Neural progenitor cell (in vitro differentiated cells): ENCODE measurements at regions not wholly inside any gene's neighbourhood (a gene's known extent, or its start where the extent isn't known, plus 50 kb on each side); places are given as distances from the start of the nearest gene placed in this dataset.

Experiments used
- DNase-seq: peaks from one replicate; pipeline ENCODE4 v3.0.0-alpha.2; 2016; ENCODE audit warnings: low spot score
- H2AFZ ChIP-seq: fragments of 200-600 bp; sonication (generic); replicated peaks from 2 replicates; pipeline ENCODE4 v1.6.1; 2016; ENCODE audit warnings: antibody characterized with exemption
- H3F3A ChIP-seq: fragments of 200-600 bp; sonication (generic); 2 replicates; pipeline ENCODE4 v1.6.1; 2016; ENCODE audit warnings: antibody characterized with exemption, low read depth
- H3K27ac ChIP-seq: fragments of 200-600 bp; sonication (generic); 2 replicates; pipeline ENCODE4 v1.5.1; 2016; ENCODE audit warnings: mild to moderate bottlenecking
- H3K27me3 ChIP-seq: fragments of 200-600 bp; sonication (generic); 2 replicates; pipeline ENCODE4 v1.6.1; 2016; ENCODE audit warnings: mild to moderate bottlenecking, moderate library complexity
- H3K36me3 ChIP-seq: fragments of 200-600 bp; sonication (generic); 2 replicates; pipeline ENCODE4 v1.5.1; 2016
- H3K4me1 ChIP-seq: fragments of 200-600 bp; sonication (generic); 2 replicates; pipeline ENCODE4 v1.6.1; 2016; ENCODE audit warnings: mixed run types
- H3K4me2 ChIP-seq: fragments of 200-600 bp; sonication (generic); 2 replicates; pipeline ENCODE4 v1.6.1; 2016
- H3K4me3 ChIP-seq: fragments of 200-600 bp; sonication (generic); 2 replicates; pipeline ENCODE4 v1.5.1; 2016
- H3K79me2 ChIP-seq: fragments of 200-600 bp; sonication (generic); 2 replicates; pipeline ENCODE4 v1.6.1; 2016; ENCODE audit warnings: low read depth
- H3K9ac ChIP-seq: fragments of 200-600 bp; sonication (generic); 2 replicates; pipeline ENCODE4 v1.6.1; 2016
- H3K9me3 ChIP-seq: fragments of 200-600 bp; sonication (generic); 2 replicates; pipeline ENCODE4 v1.5.1; 2016; ENCODE audit warnings: low read depth
- H4K20me1 ChIP-seq: fragments of 200-600 bp; sonication (generic); 2 replicates; pipeline ENCODE4 v1.6.1; 2016; ENCODE audit warnings: low read depth
- H3K27ac Mint-ChIP-seq: 3 replicates; pipeline ENCODE4 v1.8.0; 2021; ENCODE audit warnings: mixed read lengths
- H3K27me3 Mint-ChIP-seq: 2 replicates; pipeline ENCODE4 v1.8.0; 2022; ENCODE audit warnings: low read depth, mild to moderate bottlenecking, inconsistent platforms, moderate library complexity, mixed read lengths; ENCODE audit not compliant: insufficient read depth
- H3K36me3 Mint-ChIP-seq: 3 replicates; pipeline ENCODE4 v1.8.0; 2021; ENCODE audit warnings: mixed read lengths
- H3K4me1 Mint-ChIP-seq: 3 replicates; pipeline ENCODE4 v1.8.0; 2021; ENCODE audit warnings: mixed read lengths
- H3K4me3 Mint-ChIP-seq: 3 replicates; pipeline ENCODE4 v1.8.0; 2021; ENCODE audit warnings: mild to moderate bottlenecking, moderate library complexity, mixed read lengths
- H3K9me3 Mint-ChIP-seq: 3 replicates; pipeline ENCODE4 v1.8.0; 2020; ENCODE audit warnings: mixed read lengths
- CTCF ChIP-seq: fragments of 200-600 bp; sonication (generic); IDR thresholded peaks from 2 replicates; pipeline ENCODE4 v1.5.1; 2017; ENCODE audit warnings: antibody characterized with exemption, mild to moderate bottlenecking
- EZH2 ChIP-seq: fragments of 200-600 bp; sonication (generic); IDR thresholded peaks from 2 replicates; pipeline ENCODE4 v1.6.1; 2017; ENCODE audit warnings: antibody characterized with exemption, mild to moderate bottlenecking, moderate library complexity
- EZH2phosphoT487 ChIP-seq: fragments of 200-600 bp; sonication (generic); IDR thresholded peaks from 2 replicates; pipeline ENCODE4 v1.6.1; 2017; ENCODE audit warnings: antibody characterized with exemption

GRCh38 chr4:65265526-65265925, 404.8 kb downstream of the EPHA5 start:
- Mint-ChIP-seq H3K4me1 (no peaks in the 10 kb centered on the region), H3K27ac (no peak overlapping the region), H3K9me3 (no peaks in the 10 kb centered on the region), H3K4me3 (no peak overlapping the region), H3K36me3 (no peaks in the 10 kb centered on the region), H3K27me3 (peaks cover 2% of the 10 kb centered on the region)
- Histone ChIP-seq H3K4me1 (no peaks in the 10 kb centered on the region), H3K36me3 (no peaks in the 10 kb centered on the region), H3K9ac (no peak overlapping the region), H3K4me2 (no peak overlapping the region), H3K4me3 (no peak overlapping the region), H4K20me1 (no peaks in the 10 kb centered on the region), H2AFZ (no peak overlapping the region), H3K9me3 (no peaks in the 10 kb centered on the region), H3F3A (no peaks in the 10 kb centered on the region), H3K79me2 (no peaks in the 10 kb centered on the region), H3K27me3 (no peaks in the 10 kb centered on the region), H3K27ac (no peak overlapping the region)
- DNase-seq, result no peak
- TF ChIP-seq CTCF (no peak), EZH2phosphoT487 (no peak), EZH2 (no peak)

- no peak for DNase-seq
- no peaks in the 10 kb centered on the region for H3K9me3 Mint-ChIP-seq
- Histone ChIP-seq H3K27me3 (no peaks in the 10 kb centered on the region), H3K9ac (no peak overlapping the region), H3F3A (no peaks in the 10 kb centered on the region), H3K4me3 (no peak overlapping the region), H3K4me1 (no peaks in the 10 kb centered on the region), H3K36me3 (no peaks in the 10 kb centered on the region), H2AFZ (peak overlapping the region; percentile 22), H3K4me2 (no peak overlapping the region), H4K20me1 (no peaks in the 10 kb centered on the region), H3K79me2 (no peaks in the 10 kb centered on the region), H3K9me3 (no peaks in the 10 kb centered on the region), H3K27ac (no peak overlapping the region)
- no peaks in the 10 kb centered on the region for H3K4me1 Mint-ChIP-seq
- H3K27me3 Mint-ChIP-seq, result no peaks in the 10 kb centered on the region
- no peak overlapping the region for H3K4me3 Mint-ChIP-seq
- H3K36me3 Mint-ChIP-seq, result no peaks in the 10 kb centered on the region
- TF ChIP-seq EZH2phosphoT487, result no peak
- no peak for TF ChIP-seq EZH2
- TF ChIP-seq CTCF, result no peak
- no peak overlapping the region for H3K27ac Mint-ChIP-seq
Observed at GRCh38 chr4:65259296-65259695, 411.0 kb downstream of the EPHA5 start.

- Mint-ChIP-seq H3K36me3 (no peaks in the 10 kb centered on the region), H3K27me3 (no peaks in the 10 kb centered on the region), H3K4me1 (no peaks in the 10 kb centered on the region), H3K4me3 (no peak overlapping the region), H3K27ac (no peak overlapping the region), H3K9me3 (no peaks in the 10 kb centered on the region)
- H3K36me3 ChIP-seq, result no peaks in the 10 kb centered on the region
- no peak overlapping the region for H3K4me3 ChIP-seq
- no peak overlapping the region for H3K9ac ChIP-seq
- no peaks in the 10 kb centered on the region for H4K20me1 ChIP-seq
- H3F3A ChIP-seq, result no peaks in the 10 kb centered on the region
- H3K79me2 ChIP-seq, result no peaks in the 10 kb centered on the region
- no peak overlapping the region for H2AFZ ChIP-seq
- no peaks in the 10 kb centered on the region for H3K4me1 ChIP-seq
- H3K27me3 ChIP-seq, result no peaks in the 10 kb centered on the region
- no peaks in the 10 kb centered on the region for H3K9me3 ChIP-seq
- H3K27ac ChIP-seq, result no peak overlapping the region
- no peak for DNase-seq
- TF ChIP-seq CTCF (no peak), EZH2 (no peak), EZH2phosphoT487 (no peak)
- no peak overlapping the region for H3K4me2 ChIP-seq
Observed at GRCh38 chr4:65250916-65251315, 419.4 kb downstream of the EPHA5 start.

GRCh38 chr4:65249111-65249510, 421.2 kb downstream of the EPHA5 start:
- H3F3A ChIP-seq, result no peaks in the 10 kb centered on the region

More at GRCh38 chr4:65249111-65249510, 421.2 kb downstream of the EPHA5 start:
- TF ChIP-seq EZH2phosphoT487, result no peak
- no peaks in the 10 kb centered on the region for H3K9me3 ChIP-seq
- no peak overlapping the region for H3K4me3 ChIP-seq
- H3K4me1 Mint-ChIP-seq, result no peaks in the 10 kb centered on the region
- no peak overlapping the region for H3K27ac ChIP-seq
- H3K36me3 ChIP-seq, result no peaks in the 10 kb centered on the region
- H3K4me1 ChIP-seq, result no peaks in the 10 kb centered on the region
- DNase-seq, result no peak
- H3K27me3 ChIP-seq, result no peaks in the 10 kb centered on the region
- H3K79me2 ChIP-seq, result no peaks in the 10 kb centered on the region
- no peak overlapping the region for H3K27ac Mint-ChIP-seq
- no peak overlapping the region for H3K4me3 Mint-ChIP-seq
- H2AFZ ChIP-seq, result no peak overlapping the region
- H3K27me3 Mint-ChIP-seq, result no peaks in the 10 kb centered on the region
- no peaks in the 10 kb centered on the region for H4K20me1 ChIP-seq
- H3K36me3 Mint-ChIP-seq, result no peaks in the 10 kb centered on the region
- no peak overlapping the region for H3K9ac ChIP-seq
- no peak overlapping the region for H3K4me2 ChIP-seq
- H3K9me3 Mint-ChIP-seq, result no peaks in the 10 kb centered on the region
